GM12878 (cell line): ENCODE measurements at regions not wholly inside any gene's neighbourhood (a gene's known extent, or its start where the extent isn't known, plus 50 kb on each side); places are given as distances from the start of the nearest gene placed in this dataset.

Experiments used
- ATAC-seq: fragments of 200-7000 bp; cut with Tn5 transposase; 3 replicates; pipeline ENCODE4 v1.9.1; 2020; ENCODE audit warnings: mild to moderate bottlenecking, moderate library complexity
- BruUV-seq: library from RNA; stranded (reverse); fragments of 400-500 nt; replicated peaks from 2 replicates; lab custom pipeline; 2021; lab: Mats Ljungman, UMichigan
- CTCF ChIA-PET: fragments of 300-600 bp; sonication (Branson Sonifier 250); formaldehyde crosslinking; extraction: SDS; loops from one replicate; lab custom pipeline; 2021; ENCODE audit warnings: inconsistent platforms; lab: Yijun Ruan, JAX
- POLR2A ChIA-PET: fragments of 350-600 bp; formaldehyde crosslinking; extraction: SDS; loops from one replicate; lab custom pipeline; 2021; ENCODE audit warnings: inconsistent platforms; lab: Charles Lee
- RAD21 ChIA-PET: fragments of 300-600 bp; sonication (Branson Sonifier 250); formaldehyde crosslinking; loops from one replicate; lab custom pipeline; 2023; ENCODE audit warnings: antibody characterized with exemption; ENCODE audit not compliant: unreplicated experiment; lab: Charles Lee
- SMC1A ChIA-PET: fragments of 300-600 bp; sonication (Branson Sonifier 250); formaldehyde crosslinking; loops from one replicate; lab custom pipeline; 2023; ENCODE audit not compliant: unreplicated experiment, uncharacterized antibody; lab: Charles Lee
- DNase-seq: peaks from one replicate; pipeline ENCODE4 v3.0.0-alpha.2; 2011; ENCODE audit warnings: low read depth, low spot score
- FAIRE-seq: peaks from 3 replicates; lab custom pipeline; 2011; peaks lifted over from hg19 to GRCh38; lab: Jason Lieb, UNC
- H2AFZ ChIP-seq: 2 replicates; pipeline ENCODE4 v1.6.0; 2011; ENCODE audit warnings: low read depth, low read length, control low read depth; ENCODE audit not compliant: control insufficient read depth
- H3K27ac ChIP-seq: 2 replicates; pipeline ENCODE4 v1.5.1; 2011; ENCODE audit warnings: control low read depth; ENCODE audit not compliant: control insufficient read depth, insufficient read depth
- H3K27me3 ChIP-seq, 2 experiments: replicated peaks in 1 of 2; 2 replicates each; pipeline versions ENCODE4 v1.6.0 to v1.6.1; 2011; ENCODE audit warnings: low read length in 1 of 2; ENCODE audit not compliant: control insufficient read depth in 2 of 2, insufficient read depth in 2 of 2
- H3K36me3 ChIP-seq, 2 experiments: 2 replicates each; pipeline ENCODE4 v1.5.1; 2011; ENCODE audit warnings: low read length in 1 of 2; ENCODE audit not compliant: control insufficient read depth in 2 of 2, insufficient read depth in 2 of 2
- H3K4me1 ChIP-seq: 2 replicates; pipeline ENCODE4 v1.6.1; 2011; ENCODE audit warnings: mild to moderate bottlenecking, low read length, moderate library complexity, mixed read lengths; ENCODE audit not compliant: control insufficient read depth, insufficient read depth
- H3K4me2 ChIP-seq: 2 replicates; pipeline ENCODE4 v1.6.0; 2011; ENCODE audit warnings: control low read depth; ENCODE audit not compliant: control insufficient read depth, insufficient read depth
- H3K4me3 ChIP-seq: fragments of 200-600 bp; sonication (generic); 2 replicates; pipeline ENCODE4 v1.5.1; 2016
- H3K79me2 ChIP-seq: 2 replicates; pipeline ENCODE4 v1.6.0; 2011; ENCODE audit warnings: low read length; ENCODE audit not compliant: control insufficient read depth, insufficient read depth
- H3K9ac ChIP-seq: 2 replicates; pipeline ENCODE4 v1.8.0; 2011; ENCODE audit warnings: low read length, control low read depth, mixed read lengths; ENCODE audit not compliant: control insufficient read depth, insufficient read depth
- H3K9me3 ChIP-seq: replicated peaks from 3 replicates; pipeline ENCODE4 v1.5.1; 2011; ENCODE audit warnings: mild to moderate bottlenecking, low read length; ENCODE audit not compliant: control insufficient read depth, insufficient read depth
- H4K20me1 ChIP-seq: 2 replicates; pipeline ENCODE4 v1.6.0; 2011; ENCODE audit not compliant: control insufficient read depth, insufficient read depth
- BMI1 ChIP-seq: fragments of 450-650 bp; IDR thresholded peaks from 2 replicates; pipeline ENCODE4 v1.6.1; 2016; ENCODE audit warnings: mild to moderate bottlenecking, moderate library complexity, borderline replicate concordance
- CREB1 ChIP-seq: IDR thresholded peaks from 2 replicates; pipeline ENCODE4 v1.6.1; 2012; ENCODE audit warnings: low read depth, mild to moderate bottlenecking, inconsistent platforms
- PML ChIP-seq: IDR thresholded peaks from 2 replicates; pipeline ENCODE4 v1.6.1; 2012; ENCODE audit warnings: low read length, inconsistent platforms
- POLR2A ChIP-seq: IDR thresholded peaks from 2 replicates; pipeline ENCODE4 v1.6.1; 2011; ENCODE audit warnings: low read depth, mild to moderate bottlenecking, low read length
- SIX5 ChIP-seq: IDR thresholded peaks from 2 replicates; pipeline ENCODE4 v1.6.1; 2011; ENCODE audit warnings: mild to moderate bottlenecking, low read depth, low read length, moderate library complexity; ENCODE audit not compliant: severe bottlenecking
- YBX1 ChIP-seq: fragments of 450-650 bp; IDR thresholded peaks from 2 replicates; pipeline ENCODE4 v1.6.1; 2016; ENCODE audit warnings: antibody characterized with exemption
- WGBS: methylation state at CpG from one replicate; pipeline ENCODE4 v1.1.6; 2016; ENCODE audit warnings: low lambda C conversion rate; ENCODE audit not compliant: insufficient replicate concordance, insufficient coverage; ENCODE audit errors: missing lambda C conversion rate; 5-methylcytosine and 5-hydroxymethylcytosine counted together
- in situ Hi-C: fragments of 300-500 bp; cut with MboI; formaldehyde crosslinking; loops from 9 replicates; pipeline ENCODE4 v1.14.3; 2018; ENCODE audit warnings: mixed read lengths
- intact Hi-C: fragments of 100-400 bp; cut with micrococcal nuclease; formaldehyde crosslinking; loops from one replicate; pipeline ENCODE4 v1.14.2; 2022; ENCODE audit not compliant: unreplicated experiment
- TF ChIP-seq, protein P1 (sequence below): IDR thresholded peaks from 2 replicates; pipeline ENCODE4 v1.6.1; 2011; ENCODE audit warnings: low read depth, low read length, improper control_type of control experiment, borderline replicate concordance

DNA sequence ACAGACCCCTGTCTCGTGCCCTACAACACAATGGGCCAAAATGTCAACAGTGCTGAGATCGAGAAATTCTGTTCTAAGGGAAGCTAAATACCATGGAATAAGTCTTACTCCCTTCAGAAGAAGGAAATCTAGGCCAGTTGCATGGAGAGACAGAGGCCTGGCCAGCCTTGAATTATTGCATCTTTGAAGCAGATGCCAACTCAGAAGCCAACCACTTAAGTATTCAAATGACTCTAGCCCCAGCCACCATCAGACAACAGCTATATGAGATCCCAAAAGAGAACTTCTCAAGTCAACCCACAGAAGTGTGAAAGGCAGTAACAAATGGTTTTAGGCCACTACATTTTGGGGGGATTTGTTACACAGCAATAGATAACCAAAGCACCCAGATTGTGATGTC, 180.1 kb downstream of the ACTL7B start:
- ChIA-PET RAD21 (no interaction called here), SMC1A (interaction anchor here (0.8 kb wide), 1 partner anchor 32 kb away, joined by 4 read pairs; no protein-coding TSS in a partner anchor)

DNA sequence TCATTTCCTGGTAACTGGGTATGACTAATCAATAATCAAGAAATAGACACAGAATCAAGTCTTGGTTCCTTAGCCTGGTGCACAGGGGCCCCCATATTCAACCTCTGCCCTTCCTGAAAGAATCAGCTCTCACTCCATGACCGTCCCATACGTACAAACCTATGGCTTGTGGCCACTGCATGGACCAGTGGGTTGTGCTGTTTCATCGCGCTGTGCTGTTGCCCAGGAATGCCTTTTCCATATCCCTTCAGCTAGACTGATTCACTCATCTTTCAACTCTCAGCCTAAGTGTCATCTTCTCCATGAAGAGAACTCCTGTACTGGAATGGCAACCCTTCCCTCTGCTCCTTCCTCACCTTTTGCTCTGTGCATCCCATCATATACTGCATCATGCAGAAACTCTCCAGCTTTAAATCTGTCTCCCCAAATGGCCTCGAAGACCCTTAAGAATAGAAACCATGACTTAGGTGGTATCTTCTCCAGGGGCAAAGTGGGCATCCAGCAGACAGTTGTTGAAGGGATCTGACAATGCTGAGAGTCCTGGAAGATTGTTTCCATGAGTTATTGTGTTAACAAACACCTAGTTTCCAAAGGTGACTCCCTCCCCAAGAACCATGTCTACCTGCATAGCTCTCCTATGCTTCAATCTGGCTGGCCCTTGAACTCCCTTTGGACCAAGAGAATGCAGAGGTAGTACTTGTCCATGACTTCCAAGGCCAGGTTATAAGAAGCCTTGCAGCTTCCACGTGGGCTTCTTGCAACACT, 180.8 kb downstream of the ACTL7B start:
- no peaks in the 10 kb centered on the region for H4K20me1 ChIP-seq
- H3K27me3 ChIP-seq = no peaks in the 10 kb centered on the region; a peak in 1 of 4 replicates
- no peak overlapping the region for H3K27ac ChIP-seq
- in situ Hi-C loops (no loop called here), intact Hi-C loops (no loop called here)
- no peak for ATAC-seq
- ChIA-PET POLR2A (no interaction called here), SMC1A (interaction anchor here (0.8 kb wide), 1 partner anchor 33 kb away, joined by 4 read pairs; no protein-coding TSS in a partner anchor), RAD21 (no interaction called here)
- H3K4me2 ChIP-seq = no peak overlapping the region
- no TSS peak for BruUV-seq
- no peaks in the 10 kb centered on the region for H3K4me1 ChIP-seq
- no peaks in the 10 kb centered on the region for H3K9me3 ChIP-seq
- H3K36me3 ChIP-seq = no peaks in the 10 kb centered on the region
- WGBS = 21% methylated on average over 6 of the region's 6 CpGs
- H3K79me2 ChIP-seq = no peaks in the 10 kb centered on the region
- H3K9ac ChIP-seq = no peak overlapping the region
- no peak overlapping the region for H3K4me3 ChIP-seq
- FAIRE-seq = no peak
- H2AFZ ChIP-seq = no peak overlapping the region
- no peak for DNase-seq
- no peak for TF ChIP-seq YBX1
- TF ChIP-seq SIX5 = no peak
- TF ChIP-seq PML = no peak
- TF ChIP-seq POLR2A = no peak
- TF ChIP-seq CREB1 = no peak
- TF ChIP-seq, protein P1, sequence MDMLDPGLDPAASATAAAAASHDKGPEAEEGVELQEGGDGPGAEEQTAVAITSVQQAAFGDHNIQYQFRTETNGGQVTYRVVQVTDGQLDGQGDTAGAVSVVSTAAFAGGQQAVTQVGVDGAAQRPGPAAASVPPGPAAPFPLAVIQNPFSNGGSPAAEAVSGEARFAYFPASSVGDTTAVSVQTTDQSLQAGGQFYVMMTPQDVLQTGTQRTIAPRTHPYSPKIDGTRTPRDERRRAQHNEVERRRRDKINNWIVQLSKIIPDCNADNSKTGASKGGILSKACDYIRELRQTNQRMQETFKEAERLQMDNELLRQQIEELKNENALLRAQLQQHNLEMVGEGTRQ = no peak
- TF ChIP-seq, all 136 proteins: peak for 0
- CTCF ChIA-PET = no interaction called here

More for the DNA sequence above, 180.1 kb downstream of the ACTL7B start:
- POLR2A ChIA-PET = no interaction called here
- Histone ChIP-seq H4K20me1 (no peaks in the 10 kb centered on the region), H3K9ac (no peak overlapping the region), H3K27ac (no peak overlapping the region), H3K27me3 (no peaks in the 10 kb centered on the region; a peak in 2 of 4 replicates), H2AFZ (no peak overlapping the region), H3K4me3 (no peak overlapping the region), H3K4me2 (no peak overlapping the region), H3K9me3 (no peaks in the 10 kb centered on the region), H3K79me2 (no peaks in the 10 kb centered on the region), H3K4me1 (no peaks in the 10 kb centered on the region), H3K36me3 (no peaks in the 10 kb centered on the region)
- CTCF ChIA-PET = no interaction called here
- FAIRE-seq = no peak
- BruUV-seq = no TSS peak
- no peak for TF ChIP-seq BMI1
- intact Hi-C loops = no loop called here
- 2% methylated on average over 2 of the region's 2 CpGs for WGBS
- no peak for ATAC-seq
- in situ Hi-C loops = no loop called here
- no peak for DNase-seq
